Neural cell (in vitro differentiated cells): ENCODE measurements at regions not wholly inside any gene's neighbourhood (a gene's known extent, or its start where the extent isn't known, plus 50 kb on each side); places are given as distances from the start of the nearest gene placed in this dataset.

Source experiments
- H2AFZ ChIP-seq: fragments of 200-600, 300-800 bp; sonication (generic), shearing (Covaris generic); 2 replicates; pipeline ENCODE4 v1.6.0; 2014; ENCODE audit warnings: low read depth, mild to moderate bottlenecking, antibody characterized with exemption, low read length, moderate library complexity
- H3F3A ChIP-seq: fragments of 200-600 bp; shearing (Covaris generic); 2 replicates; pipeline ENCODE4 v1.6.1; 2016; ENCODE audit warnings: mild to moderate bottlenecking, moderate library complexity, mixed read lengths, antibody characterized with exemption, low read length; ENCODE audit not compliant: insufficient read depth, poor library complexity, severe bottlenecking
- H3K27ac ChIP-seq: fragments of 200-600, 300-800 bp; sonication (generic), shearing (Covaris generic); 2 replicates; pipeline ENCODE4 v1.5.1; 2014; ENCODE audit warnings: mild to moderate bottlenecking, low read length, moderate library complexity
- H3K27me3 ChIP-seq: fragments of 300-800, 200-600 bp; sonication (generic), shearing (Covaris generic); 2 replicates; pipeline ENCODE4 v1.6.0; 2014; ENCODE audit warnings: mild to moderate bottlenecking, low read depth, low read length, moderate library complexity; ENCODE audit not compliant: insufficient read depth
- H3K36me3 ChIP-seq: fragments of 300-800, 200-600 bp; sonication (generic), shearing (Covaris generic); 2 replicates; pipeline ENCODE4 v1.5.1; 2014; ENCODE audit warnings: mild to moderate bottlenecking, antibody characterized with exemption, low read length, moderate library complexity; ENCODE audit not compliant: insufficient read depth
- H3K4me2 ChIP-seq: fragments of 300-800, 200-600 bp; sonication (generic), shearing (Covaris generic); 2 replicates; pipeline ENCODE4 v1.6.0; 2014; ENCODE audit warnings: mild to moderate bottlenecking, low read length
- H3K4me3 ChIP-seq: fragments of 300-800, 200-600 bp; sonication (generic), shearing (Covaris generic); 2 replicates; pipeline ENCODE4 v1.5.1; 2014; ENCODE audit warnings: mild to moderate bottlenecking, low read length, moderate library complexity
- H3K79me2 ChIP-seq: fragments of 200-600 bp; shearing (Covaris generic); replicated peaks from 2 replicates; pipeline ENCODE4 v1.6.0; 2014; ENCODE audit warnings: mild to moderate bottlenecking, low read length, moderate library complexity; ENCODE audit not compliant: insufficient read depth
- H3K9ac ChIP-seq: fragments of 300-800, 200-600 bp; sonication (generic), shearing (Covaris generic); 2 replicates; pipeline ENCODE4 v1.6.1; 2016; ENCODE audit warnings: mild to moderate bottlenecking, low read length, mixed read lengths
- H3K9me2 ChIP-seq: fragments of 200-600 bp; shearing (Covaris generic); 2 replicates; pipeline ENCODE4 v1.6.1; 2016; ENCODE audit warnings: mild to moderate bottlenecking, low read length, mixed read lengths; ENCODE audit not compliant: insufficient read depth
- H3K9me3 ChIP-seq: fragments of 200-600, 300-800 bp; sonication (generic), shearing (Covaris generic); 2 replicates; pipeline ENCODE4 v1.6.1; 2016; ENCODE audit warnings: mild to moderate bottlenecking, mixed run types, low read length, moderate library complexity, mixed read lengths
- H4K20me1 ChIP-seq: fragments of 200-600 bp; shearing (Covaris generic); 2 replicates; pipeline ENCODE4 v1.6.1; 2016; ENCODE audit warnings: mild to moderate bottlenecking, mixed run types; ENCODE audit not compliant: insufficient read depth
- EP300 ChIP-seq: fragments of 450-650 bp; conservative IDR thresholded peaks from 2 replicates; pipeline ENCODE4 v1.6.1; 2014; ENCODE audit warnings: antibody characterized with exemption, mild to moderate bottlenecking, moderate library complexity; ENCODE audit not compliant: poor library complexity, severe bottlenecking
- EZH2 ChIP-seq: fragments of 200-600, 300-800 bp; shearing (Covaris generic), sonication (generic); IDR thresholded peaks from 2 replicates; pipeline ENCODE4 v1.6.1; 2014; ENCODE audit warnings: antibody characterized with exemption, low read length, borderline replicate concordance, mild to moderate bottlenecking; ENCODE audit not compliant: insufficient read depth, poor library complexity, severe bottlenecking
- MXI1 ChIP-seq: fragments of 450-650 bp; conservative IDR thresholded peaks from 2 replicates; pipeline ENCODE4 v1.6.1; 2014; ENCODE audit warnings: antibody characterized with exemption, mild to moderate bottlenecking; ENCODE audit not compliant: poor library complexity, severe bottlenecking
- POLR2AphosphoS5 ChIP-seq: IDR thresholded peaks from 2 replicates; pipeline ENCODE4 v1.6.1; 2012
- RAD21 ChIP-seq: fragments of 450-650 bp; conservative IDR thresholded peaks from 2 replicates; pipeline ENCODE4 v1.6.1; 2014; ENCODE audit warnings: antibody characterized with exemption, mild to moderate bottlenecking, moderate library complexity
- SMC3 ChIP-seq: fragments of 450-650 bp; conservative IDR thresholded peaks from 2 replicates; pipeline ENCODE4 v1.6.1; 2014; ENCODE audit warnings: antibody characterized with exemption, mild to moderate bottlenecking, moderate library complexity; ENCODE audit not compliant: poor library complexity
- TAF1 ChIP-seq: IDR thresholded peaks from 2 replicates; pipeline ENCODE4 v1.6.1; 2012; ENCODE audit warnings: low read depth
- TF ChIP-seq, protein P1 (sequence below): fragments of 450-650 bp; IDR thresholded peaks from 2 replicates; pipeline ENCODE4 v1.5.1; 2014; ENCODE audit warnings: antibody characterized with exemption, mild to moderate bottlenecking, moderate library complexity; ENCODE audit not compliant: poor library complexity, severe bottlenecking
- TF ChIP-seq, protein P2 (sequence below): IDR thresholded peaks from 2 replicates; pipeline ENCODE4 v1.6.1; 2012; ENCODE audit warnings: borderline replicate concordance

DNA sequence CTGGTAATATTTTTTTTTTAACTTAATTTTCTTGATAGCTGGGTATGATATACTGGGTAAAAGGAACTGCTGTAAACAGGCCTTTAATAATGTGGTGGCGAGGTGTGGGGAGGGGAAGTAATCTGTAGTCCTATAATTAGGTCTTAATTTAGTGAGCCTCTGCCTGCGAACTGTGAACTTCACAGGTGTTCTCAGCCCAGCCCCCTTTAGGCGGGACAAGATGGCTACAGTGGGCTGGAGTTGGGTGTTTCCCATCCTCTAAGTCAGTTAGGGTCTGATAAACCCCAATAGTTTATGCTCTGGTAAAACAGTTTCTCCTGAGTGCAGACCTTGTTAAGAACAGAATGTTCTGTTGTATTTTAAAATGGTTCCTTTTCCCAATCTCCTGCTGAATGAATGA lies 97.6 kb upstream of the SERP2 start:
- no peaks in the 10 kb centered on the region for H4K20me1 ChIP-seq
- no peak overlapping the region for H3K9ac ChIP-seq
- H3K36me3 ChIP-seq = no peaks in the 10 kb centered on the region
- no peak overlapping the region for H3K4me3 ChIP-seq
- no peak overlapping the region for H3K27ac ChIP-seq
- TF ChIP-seq POLR2AphosphoS5 (no peak), TAF1 (no peak), EP300 (no peak), RAD21 (no peak), SMC3 (no peak), MXI1 (no peak), EZH2 (no peak)
- TF ChIP-seq, protein P1, sequence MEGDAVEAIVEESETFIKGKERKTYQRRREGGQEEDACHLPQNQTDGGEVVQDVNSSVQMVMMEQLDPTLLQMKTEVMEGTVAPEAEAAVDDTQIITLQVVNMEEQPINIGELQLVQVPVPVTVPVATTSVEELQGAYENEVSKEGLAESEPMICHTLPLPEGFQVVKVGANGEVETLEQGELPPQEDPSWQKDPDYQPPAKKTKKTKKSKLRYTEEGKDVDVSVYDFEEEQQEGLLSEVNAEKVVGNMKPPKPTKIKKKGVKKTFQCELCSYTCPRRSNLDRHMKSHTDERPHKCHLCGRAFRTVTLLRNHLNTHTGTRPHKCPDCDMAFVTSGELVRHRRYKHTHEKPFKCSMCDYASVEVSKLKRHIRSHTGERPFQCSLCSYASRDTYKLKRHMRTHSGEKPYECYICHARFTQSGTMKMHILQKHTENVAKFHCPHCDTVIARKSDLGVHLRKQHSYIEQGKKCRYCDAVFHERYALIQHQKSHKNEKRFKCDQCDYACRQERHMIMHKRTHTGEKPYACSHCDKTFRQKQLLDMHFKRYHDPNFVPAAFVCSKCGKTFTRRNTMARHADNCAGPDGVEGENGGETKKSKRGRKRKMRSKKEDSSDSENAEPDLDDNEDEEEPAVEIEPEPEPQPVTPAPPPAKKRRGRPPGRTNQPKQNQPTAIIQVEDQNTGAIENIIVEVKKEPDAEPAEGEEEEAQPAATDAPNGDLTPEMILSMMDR = no peak
- TF ChIP-seq, protein P2, sequence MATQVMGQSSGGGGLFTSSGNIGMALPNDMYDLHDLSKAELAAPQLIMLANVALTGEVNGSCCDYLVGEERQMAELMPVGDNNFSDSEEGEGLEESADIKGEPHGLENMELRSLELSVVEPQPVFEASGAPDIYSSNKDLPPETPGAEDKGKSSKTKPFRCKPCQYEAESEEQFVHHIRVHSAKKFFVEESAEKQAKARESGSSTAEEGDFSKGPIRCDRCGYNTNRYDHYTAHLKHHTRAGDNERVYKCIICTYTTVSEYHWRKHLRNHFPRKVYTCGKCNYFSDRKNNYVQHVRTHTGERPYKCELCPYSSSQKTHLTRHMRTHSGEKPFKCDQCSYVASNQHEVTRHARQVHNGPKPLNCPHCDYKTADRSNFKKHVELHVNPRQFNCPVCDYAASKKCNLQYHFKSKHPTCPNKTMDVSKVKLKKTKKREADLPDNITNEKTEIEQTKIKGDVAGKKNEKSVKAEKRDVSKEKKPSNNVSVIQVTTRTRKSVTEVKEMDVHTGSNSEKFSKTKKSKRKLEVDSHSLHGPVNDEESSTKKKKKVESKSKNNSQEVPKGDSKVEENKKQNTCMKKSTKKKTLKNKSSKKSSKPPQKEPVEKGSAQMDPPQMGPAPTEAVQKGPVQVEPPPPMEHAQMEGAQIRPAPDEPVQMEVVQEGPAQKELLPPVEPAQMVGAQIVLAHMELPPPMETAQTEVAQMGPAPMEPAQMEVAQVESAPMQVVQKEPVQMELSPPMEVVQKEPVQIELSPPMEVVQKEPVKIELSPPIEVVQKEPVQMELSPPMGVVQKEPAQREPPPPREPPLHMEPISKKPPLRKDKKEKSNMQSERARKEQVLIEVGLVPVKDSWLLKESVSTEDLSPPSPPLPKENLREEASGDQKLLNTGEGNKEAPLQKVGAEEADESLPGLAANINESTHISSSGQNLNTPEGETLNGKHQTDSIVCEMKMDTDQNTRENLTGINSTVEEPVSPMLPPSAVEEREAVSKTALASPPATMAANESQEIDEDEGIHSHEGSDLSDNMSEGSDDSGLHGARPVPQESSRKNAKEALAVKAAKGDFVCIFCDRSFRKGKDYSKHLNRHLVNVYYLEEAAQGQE = no peak
- H3K79me2 ChIP-seq = no peaks in the 10 kb centered on the region
- no peak overlapping the region for H3K4me2 ChIP-seq
- H2AFZ ChIP-seq = no peak overlapping the region
- no peaks in the 10 kb centered on the region for H3K9me2 ChIP-seq
- no peaks in the 10 kb centered on the region for H3F3A ChIP-seq
- H3K27me3 ChIP-seq = no peaks in the 10 kb centered on the region
- no peaks in the 10 kb centered on the region for H3K9me3 ChIP-seq

DNA sequence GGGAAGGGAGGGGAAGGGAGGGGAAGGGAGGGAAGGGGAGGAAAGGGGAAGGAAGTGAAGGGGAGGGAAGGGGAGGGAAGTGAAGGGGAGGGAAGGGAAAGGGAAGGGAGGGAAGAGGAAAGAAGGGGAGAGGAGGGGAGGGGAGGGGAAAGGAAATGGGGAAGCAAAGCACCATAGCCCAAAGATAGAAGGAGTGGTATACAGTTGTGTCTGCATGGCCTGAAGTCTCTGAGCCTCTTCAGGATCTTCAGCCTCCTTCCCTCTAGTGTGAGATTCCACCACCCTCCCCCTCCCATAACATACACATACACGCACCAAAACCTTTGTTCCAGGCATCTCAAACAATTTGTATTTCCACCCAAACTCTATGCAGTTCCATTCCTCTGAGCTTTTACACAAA lies 96.2 kb upstream of the SERP2 start:
- no peaks in the 10 kb centered on the region for H3K36me3 ChIP-seq
- H3K4me2 ChIP-seq = no peak overlapping the region
- no peaks in the 10 kb centered on the region for H3F3A ChIP-seq
- H4K20me1 ChIP-seq = no peaks in the 10 kb centered on the region
- H3K27me3 ChIP-seq = no peaks in the 10 kb centered on the region
- H3K9me2 ChIP-seq = no peaks in the 10 kb centered on the region
- H3K27ac ChIP-seq = no peak overlapping the region
- H3K79me2 ChIP-seq = no peaks in the 10 kb centered on the region
- H3K9me3 ChIP-seq = no peaks in the 10 kb centered on the region
- H3K9ac ChIP-seq = no peak overlapping the region
- no peak overlapping the region for H3K4me3 ChIP-seq
- H2AFZ ChIP-seq = no peak overlapping the region
- TF ChIP-seq MXI1 = no peak
- TF ChIP-seq SMC3 = no peak
- no peak for TF ChIP-seq RAD21
- TF ChIP-seq TAF1 = no peak
- TF ChIP-seq EP300 = no peak
- TF ChIP-seq POLR2AphosphoS5 = no peak
- TF ChIP-seq, protein P1 = no peak
- TF ChIP-seq EZH2 = no peak
- TF ChIP-seq, protein P2 = no peak
